Kidney (tissue), 13 donors: ENCODE measurements at regions not wholly inside any gene's neighbourhood (a gene's known extent, or its start where the extent isn't known, plus 50 kb on each side); places are given as distances from the start of the nearest gene placed in this dataset.

Experiments used
- DNase-seq, 5 donors: peaks; one replicate each; pipeline ENCODE4 v3.0.0-alpha.2; 2013 to 2020
- FAIRE-seq: peaks from 2 replicates; lab custom pipeline; 2012; peaks lifted over from hg19 to GRCh38; lab: Jason Lieb, UNC
- H3K27ac ChIP-seq, 2 donors: one replicate each; pipeline ENCODE4 v1.7.0; 2013; ENCODE audit warnings: low read depth in 2 of 2, low read length in 2 of 2, inconsistent platforms in 1 of 2
- H3K27me3 ChIP-seq: one replicate; pipeline ENCODE4 v1.7.1; 2013; ENCODE audit warnings: low read length, inconsistent platforms; ENCODE audit not compliant: control insufficient read depth, insufficient read depth
- H3K36me3 ChIP-seq, 3 donors: one replicate each; pipeline versions ENCODE4 v1.7.0 to v1.7.1; 2013; ENCODE audit warnings: low read length in 3 of 3, control low read depth in 1 of 3, inconsistent platforms in 1 of 3; ENCODE audit not compliant: insufficient read depth in 3 of 3, control insufficient read depth in 2 of 3
- H3K4me1 ChIP-seq, 3 donors: one replicate each; pipeline versions ENCODE4 v1.7.0 to v1.7.1; 2013; ENCODE audit warnings: low read length in 3 of 3, inconsistent platforms in 1 of 3, low read depth in 1 of 3; ENCODE audit not compliant: control insufficient read depth in 2 of 3, insufficient read depth in 2 of 3
- H3K4me3 ChIP-seq, 3 donors: one replicate each; pipeline versions ENCODE4 v1.7.0 to v1.8.1; 2013; ENCODE audit warnings: low read length in 3 of 3, control low read depth in 1 of 3, inconsistent platforms in 1 of 3
- H3K9ac ChIP-seq, 3 donors: one replicate each; pipeline versions ENCODE4 v1.7.0 to v1.7.1; 2013; ENCODE audit warnings: low read length in 3 of 3, control low read depth in 1 of 3, inconsistent platforms in 1 of 3
- H3K9me3 ChIP-seq, 3 donors: one replicate each; pipeline versions ENCODE4 v1.7.0 to v1.7.1; 2013; ENCODE audit warnings: low read length in 3 of 3, control low read depth in 1 of 3, inconsistent platforms in 1 of 3; ENCODE audit not compliant: control insufficient read depth in 2 of 3, insufficient read depth in 1 of 3
- intact Hi-C: fragments of 100-400 bp; cut with DNase I; formaldehyde crosslinking; loops from one replicate; pipeline ENCODE4 v1.11.1; 2022
- TF ChIP-seq, protein P1 (sequence below): IDR thresholded peaks from 3 replicates; pipeline ENCODE4 v1.5.1; 2012; ENCODE audit warnings: mild to moderate bottlenecking, moderate library complexity, borderline replicate concordance; ENCODE audit not compliant: insufficient read depth; ENCODE audit errors: extremely low read depth
- donor health status: control.
- donor health status: control.
- donor health status: control.
- donor health status: control.
- donor health status: control.
- donor health status: DM: yes; HTN: yes; CAD: no.
- donor health status: Normal renal cell carcinoma (clear cell type).

DNA sequence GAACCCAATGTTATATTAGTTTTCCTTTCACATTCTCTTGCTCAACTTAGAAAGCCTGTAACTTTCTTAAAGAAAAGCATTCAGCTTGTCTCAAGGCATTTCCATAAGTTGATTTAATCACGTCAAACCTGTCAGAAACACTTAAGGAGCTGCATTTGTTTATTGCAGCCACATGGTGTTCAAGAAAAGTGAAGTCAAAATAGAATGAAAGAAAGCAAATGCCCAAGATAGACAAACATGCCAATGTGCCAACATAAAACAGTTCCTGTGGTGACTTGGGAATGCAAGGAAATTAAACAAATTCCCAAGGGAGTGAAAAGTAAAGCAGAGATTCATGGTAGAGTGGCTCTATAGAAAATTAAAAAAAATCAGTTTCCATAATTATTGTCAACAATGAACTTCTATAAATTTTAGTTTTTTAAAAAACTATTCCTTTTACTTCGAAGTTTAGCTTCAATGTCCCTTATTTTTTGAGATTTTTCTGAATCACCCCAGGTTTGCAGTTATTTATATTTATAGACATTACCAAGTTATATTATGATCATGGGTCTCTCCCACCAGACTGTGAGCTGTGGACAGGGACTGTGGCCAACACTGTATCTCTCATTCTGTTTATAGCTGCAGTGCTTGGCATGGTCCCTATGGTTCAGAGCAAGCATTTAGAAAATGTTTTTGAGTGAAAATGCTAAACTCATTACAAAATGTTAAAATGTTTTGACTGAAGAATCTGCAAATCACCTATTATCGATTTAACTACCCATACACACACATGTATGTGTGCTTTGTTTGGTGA is 887.4 kb downstream of the REEP3 start:
- intact Hi-C loops: no loop called here
- H3K27me3 ChIP-seq: no peaks in the 10 kb centered on the region
- no peaks in the 10 kb centered on the region for H3K36me3 ChIP-seq
- no peak overlapping the region for H3K27ac ChIP-seq
- no peaks in the 10 kb centered on the region for H3K9me3 ChIP-seq
- TF ChIP-seq, protein P1, sequence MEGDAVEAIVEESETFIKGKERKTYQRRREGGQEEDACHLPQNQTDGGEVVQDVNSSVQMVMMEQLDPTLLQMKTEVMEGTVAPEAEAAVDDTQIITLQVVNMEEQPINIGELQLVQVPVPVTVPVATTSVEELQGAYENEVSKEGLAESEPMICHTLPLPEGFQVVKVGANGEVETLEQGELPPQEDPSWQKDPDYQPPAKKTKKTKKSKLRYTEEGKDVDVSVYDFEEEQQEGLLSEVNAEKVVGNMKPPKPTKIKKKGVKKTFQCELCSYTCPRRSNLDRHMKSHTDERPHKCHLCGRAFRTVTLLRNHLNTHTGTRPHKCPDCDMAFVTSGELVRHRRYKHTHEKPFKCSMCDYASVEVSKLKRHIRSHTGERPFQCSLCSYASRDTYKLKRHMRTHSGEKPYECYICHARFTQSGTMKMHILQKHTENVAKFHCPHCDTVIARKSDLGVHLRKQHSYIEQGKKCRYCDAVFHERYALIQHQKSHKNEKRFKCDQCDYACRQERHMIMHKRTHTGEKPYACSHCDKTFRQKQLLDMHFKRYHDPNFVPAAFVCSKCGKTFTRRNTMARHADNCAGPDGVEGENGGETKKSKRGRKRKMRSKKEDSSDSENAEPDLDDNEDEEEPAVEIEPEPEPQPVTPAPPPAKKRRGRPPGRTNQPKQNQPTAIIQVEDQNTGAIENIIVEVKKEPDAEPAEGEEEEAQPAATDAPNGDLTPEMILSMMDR: no peak
- no peak overlapping the region for H3K9ac ChIP-seq
- H3K4me1 ChIP-seq: no peaks in the 10 kb centered on the region
- no peak overlapping the region for H3K4me3 ChIP-seq
- FAIRE-seq (no peak), DNase-seq (no peak)

DNA sequence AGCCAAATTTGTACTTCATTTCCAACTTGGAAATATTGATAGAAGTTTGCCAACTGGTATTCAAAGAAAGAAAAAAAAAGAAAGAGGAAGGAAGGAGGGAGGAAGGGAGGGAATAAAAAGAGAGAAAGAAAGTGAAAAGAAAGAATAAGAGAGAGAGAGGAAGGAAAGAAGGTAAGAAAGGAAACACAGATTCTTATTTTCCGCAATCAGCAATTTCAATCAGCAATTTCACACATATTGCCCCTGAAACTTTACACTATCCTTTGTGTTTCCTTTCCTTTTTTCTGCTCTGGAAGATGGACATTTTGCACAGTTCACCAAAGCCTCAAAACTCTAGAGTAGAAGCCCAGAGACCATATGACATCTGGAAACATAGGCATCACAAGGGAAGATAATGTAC is 888.1 kb downstream of the REEP3 start:
- Histone ChIP-seq H3K36me3 (no peaks in the 10 kb centered on the region), H3K27ac (no peak overlapping the region), H3K4me1 (no peaks in the 10 kb centered on the region), H3K4me3 (no peak overlapping the region), H3K27me3 (no peaks in the 10 kb centered on the region), H3K9ac (no peak overlapping the region), H3K9me3 (no peaks in the 10 kb centered on the region)
- intact Hi-C loops: no loop called here
- FAIRE-seq: no peak
- DNase-seq: no peak
- TF ChIP-seq, protein P1: no peak

DNA sequence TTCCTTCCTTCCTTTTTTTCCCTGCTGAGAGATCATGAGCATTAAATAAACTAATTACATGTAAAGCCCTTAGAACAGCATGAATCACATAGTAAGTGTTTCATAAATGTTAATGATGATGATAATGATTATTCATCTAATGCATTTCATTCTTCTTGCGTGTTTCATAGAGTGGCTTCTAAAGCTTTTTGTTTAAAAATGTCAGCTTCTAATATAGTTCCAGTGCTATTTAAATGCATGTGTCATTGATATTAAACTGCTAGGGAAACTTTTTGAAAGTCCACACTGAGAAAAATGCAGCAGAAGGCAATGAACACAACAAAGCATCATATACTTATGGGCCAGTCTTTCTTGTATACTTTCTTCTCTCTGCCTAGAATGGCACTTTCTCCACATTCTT is 894.8 kb downstream of the REEP3 start:
- Histone ChIP-seq H3K9ac (no peak overlapping the region), H3K27me3 (no peaks in the 10 kb centered on the region), H3K36me3 (no peaks in the 10 kb centered on the region), H3K4me1 (no peaks in the 10 kb centered on the region), H3K4me3 (no peak overlapping the region), H3K27ac (no peak overlapping the region), H3K9me3 (no peaks in the 10 kb centered on the region)
- DNase-seq (no peak), FAIRE-seq (no peak)
- intact Hi-C loops: no loop called here
- TF ChIP-seq, protein P1: no peak
